Neuron (in vitro differentiated cells): ENCODE measurements at regions not wholly inside any gene's neighbourhood (a gene's known extent, or its start where the extent isn't known, plus 50 kb on each side); places are given as distances from the start of the nearest gene placed in this dataset.
A peak's percentile ranks its signal among the peaks of the same experiment; 100 is the strongest.

Experiments
- H2AFZ ChIP-seq: one replicate; pipeline ENCODE4 v1.6.1; 2013; ENCODE audit warnings: low read depth, mild to moderate bottlenecking, inconsistent platforms, low read length, moderate library complexity
- H3K27me3 ChIP-seq: one replicate; pipeline ENCODE4 v1.6.1; 2013; ENCODE audit warnings: low read length; ENCODE audit not compliant: insufficient read depth
- H3K36me3 ChIP-seq: one replicate; pipeline ENCODE4 v1.6.1; 2013; ENCODE audit warnings: low read length; ENCODE audit not compliant: insufficient read depth
- H3K4me1 ChIP-seq: one replicate; pipeline ENCODE4 v1.6.1; 2013; ENCODE audit warnings: low read length; ENCODE audit not compliant: insufficient read depth
- H3K4me3 ChIP-seq: 2 replicates; pipeline ENCODE4 v1.5.1; 2013; ENCODE audit warnings: mild to moderate bottlenecking, low read length, moderate library complexity
- H3K9me3 ChIP-seq: one replicate; pipeline ENCODE4 v1.6.1; 2013; ENCODE audit warnings: low read length

- no peak overlapping the region for H3K4me3 ChIP-seq
- H3K4me1 ChIP-seq = peaks cover 13% of the 10 kb centered on the region
- H3K27me3 ChIP-seq = peaks cover 31% of the 10 kb centered on the region
- no peaks in the 10 kb centered on the region for H3K9me3 ChIP-seq
- H2AFZ ChIP-seq = no peak overlapping the region
- no peaks in the 10 kb centered on the region for H3K36me3 ChIP-seq
These were observed 83.3 kb upstream of the SIRPA start for GRCh38 chr20:1811621-1812498.

- Histone ChIP-seq H3K4me1 (peaks cover 13% of the 10 kb centered on the region), H3K36me3 (no peaks in the 10 kb centered on the region), H3K27me3 (peaks cover 25% of the 10 kb centered on the region), H3K9me3 (no peaks in the 10 kb centered on the region), H2AFZ (no peak overlapping the region), H3K4me3 (no peak overlapping the region)
These were observed 84.1 kb upstream of the SIRPA start for GRCh38 chr20:1810926-1811620.

DNA sequence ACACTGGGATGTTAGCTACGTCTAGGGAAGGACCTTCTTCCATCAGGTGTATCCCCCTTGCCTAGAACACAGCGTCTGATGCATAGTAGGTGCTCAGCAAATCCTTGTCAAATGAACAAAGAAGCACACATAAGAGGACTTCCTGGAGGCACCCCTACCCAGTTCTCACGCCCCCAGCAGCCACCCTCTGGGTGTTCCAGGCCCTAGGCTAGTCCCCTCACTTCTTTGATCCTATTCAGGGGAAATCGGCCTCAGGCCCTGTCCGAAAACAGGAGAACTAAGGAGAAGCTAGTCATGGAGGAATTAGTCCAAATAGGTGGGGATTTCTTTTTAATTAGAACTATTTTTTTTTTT, 84.7 kb upstream of the SIRPA start:
- Histone ChIP-seq H3K36me3 (no peaks in the 10 kb centered on the region), H3K27me3 (peaks cover 26% of the 10 kb centered on the region), H3K4me1 (peaks cover 13% of the 10 kb centered on the region), H3K4me3 (no peak overlapping the region), H3K9me3 (no peaks in the 10 kb centered on the region), H2AFZ (no peak overlapping the region)

DNA sequence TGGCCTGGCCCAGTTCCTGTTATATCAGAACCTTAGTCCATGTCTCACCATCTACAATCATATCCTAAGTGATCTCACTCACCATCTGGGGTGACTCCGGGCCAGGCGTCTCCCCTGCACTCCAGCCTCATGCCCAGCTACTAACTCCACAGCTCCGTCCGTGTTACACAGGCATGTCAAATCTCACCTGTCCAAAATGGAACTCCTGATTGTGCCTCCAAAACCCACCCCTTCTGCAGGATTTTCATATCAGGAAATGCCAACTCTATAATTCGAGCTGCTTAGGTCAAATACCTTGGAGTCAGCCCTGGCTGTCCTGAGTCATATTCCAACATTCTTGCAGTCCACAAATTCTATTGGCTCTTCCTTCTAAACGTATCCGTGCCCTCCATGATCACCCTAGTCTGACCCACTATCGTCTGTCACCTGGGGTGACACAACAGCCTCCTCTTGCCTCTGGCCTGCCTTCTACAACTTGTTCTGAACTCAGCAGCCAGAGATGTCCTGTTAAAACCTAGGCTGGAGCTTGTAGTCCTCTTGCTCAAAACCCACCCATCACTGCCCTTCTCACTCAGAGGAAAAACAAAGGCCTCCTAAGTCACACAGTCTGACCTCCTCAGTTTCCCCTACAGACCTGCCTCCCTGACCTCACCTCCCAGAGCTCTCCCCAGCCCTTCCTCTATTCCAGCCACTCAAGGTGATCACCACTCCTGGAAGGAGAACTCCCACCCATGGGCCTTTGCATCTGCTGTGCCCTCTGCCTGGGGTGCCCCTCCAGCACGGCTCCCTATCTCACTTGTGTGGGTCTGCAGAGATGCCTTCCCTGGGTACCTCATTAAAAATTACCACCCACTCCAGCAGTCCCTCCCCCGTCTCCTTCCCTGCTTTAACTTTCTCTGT, 85.3 kb upstream of the SIRPA start:
- Histone ChIP-seq H3K4me3 (no peak overlapping the region), H3K4me1 (peaks cover 13% of the 10 kb centered on the region), H3K36me3 (no peaks in the 10 kb centered on the region), H2AFZ (no peak overlapping the region), H3K27me3 (peaks cover 31% of the 10 kb centered on the region), H3K9me3 (no peaks in the 10 kb centered on the region)

- Histone ChIP-seq H3K36me3 (no peaks in the 10 kb centered on the region), H3K9me3 (no peaks in the 10 kb centered on the region), H3K4me3 (no peak overlapping the region), H2AFZ (no peak overlapping the region), H3K27me3 (peaks cover 38% of the 10 kb centered on the region), H3K4me1 (peaks cover 13% of the 10 kb centered on the region)
These were observed 86.1 kb upstream of the SIRPA start for GRCh38 chr20:1809131-1809572.

- Histone ChIP-seq H2AFZ (no peak overlapping the region), H3K4me1 (peaks cover 13% of the 10 kb centered on the region), H3K4me3 (no peak overlapping the region), H3K9me3 (no peaks in the 10 kb centered on the region), H3K27me3 (peaks cover 43% of the 10 kb centered on the region), H3K36me3 (no peaks in the 10 kb centered on the region)
These were observed 87.1 kb upstream of the SIRPA start for GRCh38 chr20:1808101-1808500.

DNA sequence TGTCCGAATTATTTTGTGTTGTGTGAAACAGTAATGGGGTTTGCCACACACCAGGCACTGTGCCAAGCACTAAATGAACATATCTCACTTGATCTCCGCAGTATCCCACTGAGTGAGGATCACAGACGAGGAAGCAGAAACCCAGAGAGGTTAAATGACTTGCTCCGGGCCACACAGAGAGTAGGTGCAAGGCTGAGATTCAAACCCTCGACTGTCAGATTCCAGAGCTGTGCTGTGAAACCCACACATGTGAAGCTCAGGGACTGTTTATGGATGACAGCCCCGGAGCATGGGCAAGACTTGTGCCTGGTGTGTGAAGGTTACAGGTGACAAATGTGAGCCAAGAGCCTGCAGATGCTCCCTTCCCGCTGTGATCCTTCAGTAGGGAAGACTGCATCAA, 87.8 kb upstream of the SIRPA start:
- H3K9me3 ChIP-seq = no peaks in the 10 kb centered on the region
- no peaks in the 10 kb centered on the region for H3K36me3 ChIP-seq
- peaks cover 47% of the 10 kb centered on the region for H3K27me3 ChIP-seq
- peaks cover 20% of the 10 kb centered on the region for H3K4me1 ChIP-seq
- H3K4me3 ChIP-seq = no peak overlapping the region
- H2AFZ ChIP-seq = no peak overlapping the region

DNA sequence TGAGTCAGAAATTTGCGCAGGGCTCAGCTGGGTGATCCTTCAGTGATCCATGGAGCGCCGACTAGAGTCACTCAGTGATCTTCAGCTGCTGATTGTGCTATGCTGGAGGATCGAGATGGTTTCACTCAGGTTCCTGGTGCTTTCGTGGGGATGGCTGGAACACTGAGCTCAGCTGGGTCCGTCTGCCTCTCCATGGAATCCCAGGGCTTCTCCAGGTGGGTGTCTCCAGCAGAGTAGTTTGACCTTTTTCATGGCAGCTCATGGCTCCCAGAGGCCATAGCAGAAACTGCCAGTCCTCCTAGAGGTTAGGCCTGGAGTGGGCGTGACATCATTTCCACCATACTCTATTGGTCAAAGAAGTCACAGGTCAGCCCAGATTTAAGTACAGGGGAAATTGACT, 88.8 kb upstream of the SIRPA start:
- H3K4me1 ChIP-seq = peaks cover 16% of the 10 kb centered on the region
- H3K27me3 ChIP-seq = peaks cover 49% of the 10 kb centered on the region

DNA sequence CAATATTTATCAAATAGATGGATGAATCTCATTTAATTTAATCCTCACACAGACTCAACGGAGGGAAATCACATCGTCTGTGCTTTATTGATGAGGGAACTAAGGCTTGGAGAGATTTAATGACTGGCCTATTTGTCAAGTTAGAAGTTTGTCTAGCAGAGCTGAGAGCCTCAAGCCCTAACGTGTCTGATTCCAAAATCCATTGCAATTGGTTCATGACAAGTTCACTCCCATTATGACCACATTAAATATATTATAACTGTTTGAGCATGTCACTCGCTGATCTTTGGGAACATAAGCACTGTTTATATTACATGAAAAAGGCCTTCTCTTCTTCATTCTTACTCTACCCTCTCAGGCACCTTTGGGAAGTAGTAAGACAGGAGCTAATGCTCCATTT, 89.4 kb upstream of the SIRPA start:
- Histone ChIP-seq H3K27me3 (peaks cover 52% of the 10 kb centered on the region), H3K9me3 (no peaks in the 10 kb centered on the region), H3K4me1 (peaks cover 13% of the 10 kb centered on the region)

More for the DNA sequence above, 88.8 kb upstream of the SIRPA start:
- Histone ChIP-seq H3K36me3 (no peaks in the 10 kb centered on the region), H2AFZ (no peak overlapping the region), H3K4me3 (no peak overlapping the region), H3K9me3 (no peaks in the 10 kb centered on the region)

DNA sequence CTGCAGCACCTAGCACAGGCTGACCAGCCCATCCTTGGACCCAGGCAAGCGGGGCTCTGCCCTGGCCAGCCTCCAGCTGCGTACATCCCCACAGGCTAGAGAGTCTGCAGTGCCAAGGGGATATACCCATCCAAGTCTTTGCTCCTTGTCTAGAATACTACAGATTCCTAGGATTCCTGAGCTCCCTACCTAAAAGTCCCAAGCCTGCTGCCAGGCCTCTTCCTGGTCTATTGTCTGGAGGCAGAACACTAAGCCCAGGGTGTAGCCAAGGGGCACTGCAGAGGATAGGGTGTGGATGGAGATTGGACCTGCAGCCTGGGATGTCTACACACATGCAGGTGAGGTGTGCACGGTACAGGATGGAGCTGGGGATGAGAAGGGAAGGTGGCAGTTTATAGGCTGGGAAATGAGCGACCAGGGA, 90.0 kb upstream of the SIRPA start:
- H3K36me3 ChIP-seq = no peaks in the 10 kb centered on the region
- peaks cover 13% of the 10 kb centered on the region for H3K4me1 ChIP-seq
- H3K9me3 ChIP-seq = no peaks in the 10 kb centered on the region
- no peak overlapping the region for H2AFZ ChIP-seq
- H3K4me3 ChIP-seq = no peak overlapping the region
- peaks cover 52% of the 10 kb centered on the region for H3K27me3 ChIP-seq

More for the DNA sequence above, 89.4 kb upstream of the SIRPA start:
- Histone ChIP-seq H3K4me3 (no peak overlapping the region), H2AFZ (no peak overlapping the region), H3K36me3 (no peaks in the 10 kb centered on the region)

- Histone ChIP-seq H3K36me3 (no peaks in the 10 kb centered on the region), H3K27me3 (peaks cover 48% of the 10 kb centered on the region), H3K4me1 (peaks cover 13% of the 10 kb centered on the region), H2AFZ (no peak overlapping the region), H3K4me3 (no peak overlapping the region), H3K9me3 (no peaks in the 10 kb centered on the region)
These were observed 90.7 kb upstream of the SIRPA start for GRCh38 chr20:1804554-1804956.

- Histone ChIP-seq H3K4me1 (peaks cover 13% of the 10 kb centered on the region), H3K27me3 (peaks cover 43% of the 10 kb centered on the region), H3K36me3 (no peaks in the 10 kb centered on the region), H3K9me3 (no peaks in the 10 kb centered on the region), H3K4me3 (peak overlapping the region; percentile 54), H2AFZ (peak overlapping the region; percentile 85)
These were observed 91.2 kb upstream of the SIRPA start for GRCh38 chr20:1803932-1804501.
